GM18868 (cell line): ENCODE measurements at regions not wholly inside any gene's neighbourhood (a gene's known extent, or its start where the extent isn't known, plus 50 kb on each side); places are given as distances from the start of the nearest gene placed in this dataset.
"Not testable (repeated sequence)": the region's sequence is repeated elsewhere in the genome, so short reads cannot be mapped to it uniquely, and the experiment has no call there.

Experiments used
- ATAC-seq: cut with Tn5 transposase; IDR thresholded peaks from one replicate; pipeline ENCODE4 v1.9.1; 2021; ENCODE audit warnings: mild to moderate bottlenecking, moderate library complexity; ENCODE audit not compliant: unreplicated experiment

DNA sequence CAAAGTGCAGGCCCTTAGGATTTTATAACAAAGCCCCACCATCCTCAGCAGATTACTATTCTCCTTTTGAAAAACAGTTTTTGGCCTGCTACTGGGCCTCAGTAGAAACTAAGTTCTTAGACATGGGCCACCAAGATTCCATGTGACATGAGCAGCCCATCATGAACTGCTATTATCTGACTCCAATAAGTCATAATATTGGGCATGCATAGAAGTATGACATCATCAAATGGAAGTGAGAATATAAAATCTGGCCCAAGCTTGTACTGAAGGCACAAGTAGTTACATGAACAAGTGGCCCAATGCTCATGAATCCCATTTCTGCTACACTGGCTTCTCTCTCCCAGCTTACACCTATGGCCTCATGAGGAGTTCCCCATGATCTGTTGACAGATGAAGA, 404.8 kb downstream of the EPHA5 start:
- no peak for ATAC-seq

DNA sequence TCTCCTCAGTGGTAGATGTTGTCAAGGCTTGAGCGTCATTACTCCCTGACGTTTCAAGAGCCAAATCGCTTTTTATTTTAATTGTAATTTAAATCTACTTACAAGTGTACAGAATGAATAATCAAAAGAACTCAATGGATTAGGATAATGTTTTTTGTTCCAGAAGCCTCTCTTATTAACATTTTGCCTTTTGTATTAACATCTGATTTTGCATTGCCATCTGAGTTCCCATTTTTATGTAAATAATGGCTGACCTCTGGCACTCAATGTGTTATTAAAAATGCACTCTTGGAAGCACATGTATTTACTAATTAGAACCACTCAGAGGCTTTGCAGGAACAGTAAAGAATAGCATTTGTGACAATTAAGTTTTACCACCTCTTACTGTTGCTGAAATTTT, 411.0 kb downstream of the EPHA5 start:
- no peak for ATAC-seq

DNA sequence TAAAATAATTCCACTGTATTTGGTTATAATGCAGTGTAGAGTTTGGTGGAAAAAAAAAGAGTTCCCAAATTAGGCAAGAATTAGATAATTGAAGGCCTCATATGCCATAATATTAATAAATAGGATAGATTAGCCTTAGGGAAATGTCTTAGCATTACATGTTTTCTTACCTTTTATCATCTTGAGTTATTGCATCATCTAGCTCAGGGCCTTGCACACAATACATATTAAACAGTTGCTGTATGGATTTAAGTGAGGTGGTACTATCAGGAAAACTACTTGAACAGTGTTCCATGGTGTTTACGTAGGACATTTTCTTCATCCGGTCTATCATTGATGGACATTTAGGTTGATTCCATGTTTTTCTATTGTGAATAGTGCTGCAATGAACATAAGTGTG, 419.4 kb downstream of the EPHA5 start:
- ATAC-seq = no peak

DNA sequence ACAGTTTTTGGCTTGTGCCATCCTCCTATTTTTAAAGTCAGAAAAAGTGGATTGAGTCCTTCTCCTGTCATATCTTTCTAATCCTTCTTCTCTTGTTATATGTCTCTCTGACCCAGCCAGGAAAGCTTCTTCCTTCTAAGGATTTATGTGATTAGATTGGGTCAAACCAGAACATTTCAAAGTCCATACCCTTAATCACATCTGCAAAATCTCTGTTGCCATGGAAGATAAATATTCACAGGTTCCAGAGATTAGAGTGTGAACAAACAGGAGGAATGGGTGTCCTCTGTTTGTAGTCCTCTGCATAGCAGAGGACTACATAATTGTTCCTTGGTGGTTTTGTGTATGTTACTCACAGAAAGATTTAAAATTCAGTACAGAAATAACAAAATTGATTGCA, 421.2 kb downstream of the EPHA5 start:
- no peak for ATAC-seq

DNA sequence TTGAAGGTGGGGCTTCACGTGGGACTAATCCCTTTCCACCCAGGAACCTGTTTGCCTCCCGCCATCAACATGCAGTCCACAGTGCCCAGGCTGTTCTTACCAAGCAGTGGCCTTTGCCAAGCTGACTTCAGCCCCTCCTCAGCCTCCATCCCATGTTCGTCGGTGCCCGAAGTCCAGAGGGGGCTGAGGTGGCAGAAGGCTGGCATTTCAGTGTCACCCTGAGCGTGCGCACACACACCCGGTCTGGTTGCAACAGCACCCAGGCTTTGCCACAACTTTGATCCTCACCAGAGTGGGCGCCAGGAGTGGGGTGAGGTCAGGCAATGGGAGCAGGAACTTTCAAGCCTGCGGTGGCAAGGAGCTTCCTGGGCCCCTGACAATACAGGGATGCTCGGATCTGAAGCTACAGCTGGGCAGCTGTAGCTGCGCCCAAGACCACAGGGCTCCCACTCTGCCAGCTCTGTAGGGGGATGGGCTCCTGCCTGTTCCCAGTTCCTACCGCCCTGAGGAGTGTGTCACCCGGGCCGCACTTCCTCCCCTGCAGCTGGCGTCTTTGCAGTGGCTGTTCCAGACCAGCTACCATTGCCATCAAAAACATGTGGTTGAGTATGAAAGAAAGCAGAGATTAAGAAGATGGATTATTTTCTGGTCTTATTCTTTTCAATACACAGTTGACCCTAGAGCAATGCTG, 428.0 kb downstream of the EPHA5 start:
- no peak for ATAC-seq

DNA sequence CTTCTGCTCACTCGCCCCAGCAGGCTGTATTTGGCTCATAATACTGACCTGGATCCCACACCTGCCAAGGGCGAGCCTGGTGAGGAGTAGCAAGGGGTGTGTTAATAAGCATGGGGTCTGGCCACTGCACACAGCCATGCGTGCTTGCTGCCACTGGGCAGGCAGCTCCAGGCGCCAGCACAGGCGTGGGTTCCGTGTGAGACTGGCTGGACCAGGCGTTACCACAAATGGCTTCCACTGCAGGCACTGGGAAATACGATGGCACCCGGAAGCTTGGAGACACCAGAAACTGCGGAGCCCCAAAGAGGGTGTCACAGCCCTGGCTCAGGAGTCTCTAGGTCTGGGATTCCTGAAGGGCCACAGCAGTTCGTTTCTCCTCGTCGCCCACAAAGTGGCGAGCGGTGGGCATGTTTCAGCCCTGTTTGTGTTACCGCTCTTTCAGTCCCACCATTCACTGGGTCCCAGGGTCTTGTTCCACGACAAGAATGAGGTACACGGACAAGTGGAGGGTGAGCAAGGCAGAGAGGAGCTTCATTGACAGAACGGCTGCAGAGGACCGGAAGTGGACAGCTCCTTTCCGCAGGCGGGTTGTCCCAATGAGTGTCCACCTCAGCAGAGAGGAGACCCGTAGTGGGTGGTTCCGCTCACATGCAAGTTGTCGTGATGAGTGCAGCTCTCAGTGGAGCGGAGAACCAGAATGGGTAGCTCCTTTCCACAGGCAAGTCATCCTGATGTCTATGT, 428.9 kb downstream of the EPHA5 start:
- ATAC-seq = no peak

DNA sequence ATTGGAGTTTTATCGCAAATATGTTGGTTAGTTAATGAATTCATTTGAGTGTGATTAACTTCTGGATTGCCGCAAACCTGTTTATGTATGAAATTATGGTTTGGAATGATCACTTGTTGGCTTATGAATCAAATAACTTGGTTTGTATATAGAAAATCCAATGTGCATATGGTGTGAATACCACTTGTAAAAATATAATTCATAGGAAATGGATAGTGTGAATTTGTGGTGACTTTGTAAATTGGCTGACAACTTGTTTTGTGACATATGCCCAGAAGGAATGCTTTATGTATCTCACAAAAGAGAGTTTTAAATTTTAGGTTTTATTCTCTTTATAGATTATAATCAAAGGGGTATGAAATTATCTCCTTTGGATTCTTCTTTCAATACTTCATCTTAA, 436.2 kb downstream of the EPHA5 start:
- ATAC-seq = no peak

DNA sequence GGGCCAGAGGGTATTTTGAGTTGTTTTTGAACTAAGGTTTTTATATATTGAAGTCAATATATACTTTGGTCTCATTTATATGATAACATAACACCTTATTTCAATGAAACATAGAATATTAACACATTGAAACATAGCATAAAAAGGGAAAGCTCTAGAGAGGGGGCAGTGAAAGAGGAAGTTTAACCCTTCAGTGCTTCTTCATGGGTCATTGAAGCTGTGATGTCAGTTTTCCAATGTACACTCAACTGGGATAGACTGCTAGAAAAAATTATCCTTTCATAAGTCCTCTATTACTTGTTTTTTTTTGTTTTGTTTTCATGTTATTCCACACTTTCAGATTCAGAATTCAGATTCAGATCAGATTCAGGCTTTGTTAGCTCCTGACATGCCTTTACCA, 442.7 kb downstream of the EPHA5 start:
- ATAC-seq = no peak

DNA sequence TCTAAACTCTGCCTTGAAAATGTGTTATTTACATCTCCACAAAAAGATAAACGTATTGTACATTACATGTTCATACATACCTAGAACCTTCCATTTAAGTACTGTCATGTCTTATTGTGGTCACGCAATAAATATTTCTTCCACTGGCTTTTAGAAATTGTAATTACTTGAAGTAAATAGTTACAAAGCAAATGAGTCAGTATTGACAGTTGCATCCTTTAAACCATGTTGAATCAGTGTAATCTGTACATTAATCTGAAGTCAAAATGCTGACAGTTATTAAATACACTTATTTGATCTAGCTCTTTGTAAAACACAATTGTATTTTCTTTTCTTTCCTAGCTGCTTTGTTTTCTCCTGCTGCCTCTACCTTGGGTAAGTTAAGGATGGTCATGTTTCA, 446.7 kb downstream of the EPHA5 start:
- ATAC-seq = no peak

DNA sequence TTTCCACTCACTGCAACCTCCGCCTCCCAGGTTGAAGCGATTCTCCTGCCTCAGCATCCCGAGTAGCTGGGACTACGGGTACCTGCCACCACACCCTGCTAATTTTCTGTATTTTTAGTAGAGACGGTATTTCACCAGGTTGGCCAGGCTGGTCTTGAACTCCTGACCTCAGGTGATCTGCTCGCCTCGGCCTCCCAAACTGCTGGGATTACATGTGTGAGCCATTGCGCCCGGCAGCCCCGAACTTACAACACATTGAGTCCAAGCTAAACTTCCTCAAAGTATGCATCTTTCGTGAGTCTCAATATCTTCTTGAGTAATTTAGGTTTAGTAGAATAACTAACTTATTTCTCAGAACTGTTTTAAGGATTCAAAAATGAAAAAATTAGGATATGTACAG, 447.2 kb downstream of the EPHA5 start:
- ATAC-seq = not testable (repeated sequence)

DNA sequence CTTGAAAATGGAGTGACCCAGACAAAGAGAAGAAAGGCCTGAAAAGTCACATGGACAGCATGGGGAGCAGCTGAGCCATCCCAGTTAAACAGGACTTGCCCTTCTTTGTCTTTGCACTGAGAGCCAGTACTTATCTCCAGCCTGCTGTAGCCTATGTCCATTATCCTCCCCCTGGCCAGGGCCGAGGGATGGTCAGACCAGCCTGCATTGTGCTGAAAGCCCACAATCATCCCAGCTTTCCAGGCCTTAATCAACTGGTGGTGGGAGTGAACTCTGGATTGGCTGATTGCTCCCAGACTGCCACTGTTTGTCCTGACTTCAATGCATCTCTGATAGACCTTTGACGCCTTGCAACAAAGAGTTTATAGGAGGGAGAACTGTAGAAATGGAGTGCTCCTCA, 453.1 kb downstream of the EPHA5 start:
- ATAC-seq = no peak

DNA sequence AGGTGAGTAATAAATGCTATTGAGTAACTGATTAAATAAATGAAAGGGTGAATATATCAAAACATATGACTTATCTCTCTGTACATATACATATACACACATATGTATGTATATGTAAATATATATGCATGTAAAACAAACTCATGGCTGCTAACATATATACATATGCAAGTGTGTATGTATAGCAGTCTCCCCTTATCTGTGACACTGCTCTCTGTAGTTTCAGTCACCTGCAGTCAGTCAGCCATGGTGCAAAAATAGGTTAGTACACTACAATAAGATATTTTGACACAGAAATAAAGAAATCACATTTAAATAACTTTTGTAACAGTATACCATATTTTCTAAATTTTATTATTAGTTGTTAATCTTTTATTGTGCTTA, 467.4 kb downstream of the EPHA5 start:
- no peak for ATAC-seq

DNA sequence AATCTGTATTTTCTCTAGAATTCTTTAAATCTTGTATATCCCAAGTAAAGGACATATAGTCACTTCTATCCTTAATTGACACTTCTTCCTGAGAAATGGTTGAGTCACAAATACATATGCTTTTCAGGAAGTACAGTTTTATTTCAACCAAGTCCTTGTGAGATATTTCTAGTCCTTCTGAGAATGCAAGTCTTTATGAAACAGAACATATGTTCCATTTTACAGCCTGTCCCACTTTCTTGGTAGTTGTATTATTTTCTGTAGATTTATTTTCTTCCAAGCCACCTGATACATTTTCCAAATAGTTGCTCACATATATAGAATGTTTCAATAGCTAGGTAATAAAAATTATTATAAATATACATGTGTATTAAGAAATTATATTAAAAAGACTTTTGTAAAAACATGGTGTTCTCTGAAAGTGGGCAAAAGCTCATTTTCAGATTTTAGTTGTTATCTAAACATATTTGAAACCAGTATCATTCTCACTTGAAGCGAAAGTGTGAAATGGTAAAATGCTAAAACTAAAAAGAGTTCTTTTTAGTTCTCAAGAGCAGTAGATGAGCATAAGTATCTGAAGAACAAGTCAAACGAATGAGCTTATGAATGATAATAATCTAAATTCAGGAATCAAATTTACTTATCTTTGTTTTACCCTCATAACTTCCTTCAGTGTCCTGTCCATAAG, 468.0 kb downstream of the EPHA5 start:
- no peak for ATAC-seq

DNA sequence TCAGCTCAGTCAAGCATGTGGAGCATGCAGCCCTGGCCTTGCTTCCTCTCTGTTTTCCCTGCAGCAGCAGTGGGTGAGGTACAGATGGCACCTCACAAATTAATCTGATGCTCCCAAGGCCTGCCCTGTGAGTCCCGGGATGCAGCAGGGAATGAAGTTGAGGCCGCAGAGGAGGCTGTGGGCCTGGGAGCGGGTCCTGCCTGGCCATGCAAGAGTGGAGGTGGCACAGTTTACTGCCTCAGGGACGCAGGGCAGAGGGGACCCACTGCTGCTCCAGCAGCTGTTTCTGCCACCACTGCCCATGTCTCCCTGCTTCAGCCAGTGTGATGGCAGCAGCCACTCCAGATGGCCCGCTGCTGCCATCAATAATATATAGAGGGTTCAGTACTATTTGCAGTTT, 474.6 kb downstream of the EPHA5 start:
- no peak for ATAC-seq

DNA sequence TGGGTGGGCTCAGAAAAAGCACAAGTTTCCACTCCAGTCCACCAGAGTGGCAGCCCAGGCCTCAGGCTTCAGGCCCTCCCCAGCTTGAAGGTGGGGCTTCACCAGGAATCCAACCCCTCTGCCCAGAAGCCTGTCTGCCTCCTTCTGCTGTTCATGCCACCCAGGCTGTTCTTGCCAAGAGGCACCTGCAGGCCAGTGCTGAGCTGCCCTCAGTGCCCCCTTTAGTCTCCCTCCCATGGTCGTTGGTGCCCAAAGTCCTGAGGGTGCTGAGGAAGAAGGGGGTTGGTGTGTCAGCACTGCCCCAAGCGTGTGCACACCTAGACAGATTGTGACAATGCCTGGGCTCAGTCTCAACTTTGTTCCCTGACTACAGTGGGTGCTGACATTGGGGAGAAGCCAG, 475.3 kb downstream of the EPHA5 start:
- no peak for ATAC-seq

DNA sequence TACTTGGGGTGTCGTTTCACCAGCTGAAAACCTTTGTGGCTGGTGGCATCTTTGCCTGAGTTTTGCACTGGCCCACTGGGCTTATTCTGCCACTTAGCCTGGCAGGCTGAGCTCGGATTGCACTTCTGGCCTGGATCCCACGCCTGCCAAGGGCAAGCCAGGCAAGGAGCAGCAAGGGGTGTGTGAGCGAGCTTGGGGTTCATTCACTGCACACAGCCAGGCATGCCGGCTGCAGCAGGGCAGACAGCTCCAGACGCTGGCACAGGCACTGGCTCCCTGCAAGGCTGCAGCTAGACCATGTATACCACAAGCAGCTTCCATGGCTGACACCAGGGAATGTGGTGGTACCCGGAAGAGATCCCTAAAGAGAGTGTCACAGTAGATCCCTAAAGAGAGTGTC, 476.3 kb downstream of the EPHA5 start:
- ATAC-seq = no peak

DNA sequence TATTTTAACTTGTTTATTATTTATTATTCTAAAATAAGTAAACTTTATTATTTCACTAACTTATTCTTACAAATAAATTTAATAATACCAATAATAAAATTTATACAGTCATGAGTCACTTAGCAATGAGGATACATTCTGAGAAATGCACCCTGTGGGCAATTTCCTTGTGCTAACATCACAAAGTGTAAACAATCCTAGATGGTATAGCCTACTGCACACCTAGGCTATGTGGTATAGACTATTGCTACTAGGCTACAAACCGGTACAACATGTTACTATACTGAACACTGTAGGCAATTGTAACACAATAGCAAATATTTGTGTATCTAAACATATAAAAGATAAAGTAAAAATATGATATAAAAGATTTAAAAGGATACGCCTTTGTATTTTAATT, 479.5 kb downstream of the EPHA5 start:
- no peak for ATAC-seq

DNA sequence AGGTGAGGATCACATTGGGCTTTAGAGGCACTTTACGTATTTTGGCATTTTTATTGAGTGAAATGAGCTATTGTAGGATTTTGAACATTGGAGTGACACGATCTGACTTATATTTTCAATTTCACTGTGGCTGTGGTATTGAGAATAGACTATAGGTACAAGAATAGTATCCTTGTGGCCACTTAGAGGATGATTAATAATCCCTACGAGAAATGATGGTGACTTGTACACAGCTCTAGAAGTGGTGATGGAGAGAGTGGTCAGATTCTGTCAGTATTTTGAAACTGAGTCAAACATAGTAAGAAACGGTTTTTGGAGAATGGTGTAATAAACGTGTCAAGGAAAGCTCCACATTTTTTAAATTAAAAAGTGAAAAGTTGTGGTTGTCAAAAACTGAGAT, 494.7 kb downstream of the EPHA5 start:
- no peak for ATAC-seq

DNA sequence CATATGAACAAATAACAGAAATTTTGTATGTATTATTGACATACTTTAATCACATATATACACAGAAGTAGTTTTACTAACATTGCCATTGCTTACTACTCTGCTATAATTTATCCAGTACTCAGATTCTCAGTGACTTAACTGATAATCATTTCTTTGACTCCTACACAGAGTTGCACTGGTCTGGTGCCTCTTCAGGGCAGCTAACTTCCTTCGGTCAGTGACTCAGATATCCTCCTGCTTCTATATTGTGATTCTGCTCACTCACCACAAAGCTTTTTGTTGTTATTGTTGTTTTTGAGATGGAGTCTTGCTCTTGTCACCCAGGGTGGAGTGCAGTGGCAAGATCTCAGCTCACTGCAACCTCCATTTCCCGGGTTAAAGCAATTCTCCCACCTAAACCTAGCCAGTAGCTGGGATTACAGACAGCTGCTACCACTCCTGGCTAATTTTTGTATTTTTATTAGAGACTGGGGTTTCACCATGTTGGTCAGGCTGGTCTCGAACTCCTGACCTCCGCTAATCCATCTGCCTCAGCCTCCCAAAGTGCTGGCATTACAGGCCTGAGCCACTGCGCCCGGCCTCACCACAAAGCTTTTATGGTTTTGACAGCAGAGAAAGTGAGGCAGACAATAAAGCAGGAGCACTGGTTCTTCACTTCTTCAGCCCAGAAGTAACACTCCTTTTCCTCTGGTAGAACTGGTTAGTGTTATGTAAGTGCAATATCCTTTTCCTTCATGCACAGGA, 499.3 kb downstream of the EPHA5 start:
- ATAC-seq = no peak

DNA sequence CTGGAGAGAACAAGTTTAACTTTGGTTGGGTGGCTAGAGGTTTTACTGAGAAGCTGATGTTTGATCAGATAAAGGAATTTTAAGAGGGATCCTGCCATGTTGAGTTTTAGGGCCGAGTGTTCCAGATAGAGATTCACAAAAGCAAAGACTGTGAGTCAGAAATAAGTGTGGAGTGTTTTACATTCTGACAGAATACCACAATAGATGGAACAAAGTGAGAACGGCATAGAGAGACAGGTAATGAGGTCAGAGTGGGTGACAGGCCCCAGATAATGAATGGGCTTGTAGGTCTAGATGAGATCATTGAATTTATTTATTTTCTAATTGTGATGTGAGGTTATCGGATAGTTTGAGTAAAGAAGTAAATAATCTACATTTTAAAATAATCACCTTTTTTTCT, 502.6 kb downstream of the EPHA5 start:
- no peak for ATAC-seq

DNA sequence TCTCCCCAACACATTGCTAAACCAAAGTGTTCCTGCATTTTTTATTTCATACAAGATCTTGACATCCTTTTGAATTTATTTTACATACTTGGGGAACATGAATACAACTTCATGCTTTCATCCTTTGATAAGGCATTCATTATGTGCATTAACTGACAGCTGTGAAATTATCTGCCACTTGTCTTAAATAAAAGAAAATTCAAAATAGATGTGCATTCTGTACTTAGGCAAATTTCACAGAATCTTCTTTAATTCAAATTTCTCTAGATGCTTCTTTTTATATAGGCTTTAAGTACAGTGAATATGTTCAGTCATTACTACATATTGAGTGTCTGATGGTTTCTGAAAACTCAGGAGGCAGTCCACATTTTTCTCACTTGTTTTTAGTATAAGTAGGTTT, 518.1 kb downstream of the EPHA5 start:
- no peak for ATAC-seq

DNA sequence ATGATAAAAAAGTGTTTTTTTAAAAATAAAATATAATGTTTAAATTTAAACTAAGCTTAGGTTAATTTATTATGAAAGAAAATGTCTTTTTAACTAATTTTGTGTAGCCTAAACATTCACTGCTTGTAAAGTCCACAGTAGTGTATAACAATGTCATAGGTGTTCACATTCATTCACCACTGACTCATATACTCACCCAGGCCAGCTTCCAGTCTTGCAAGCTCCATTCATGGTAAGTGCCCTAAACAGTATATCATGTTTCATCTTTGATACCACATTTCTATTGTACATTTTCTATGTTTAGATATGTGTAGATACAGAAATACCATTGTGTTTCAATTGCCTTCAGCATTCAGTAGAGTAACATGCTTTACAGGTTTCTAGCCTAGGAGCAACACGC, 530.3 kb downstream of the EPHA5 start:
- ATAC-seq = no peak
